Brain microvascular endothelial cell (primary cell): ENCODE measurements at regions not wholly inside any gene's neighbourhood (a gene's known extent, or its start where the extent isn't known, plus 50 kb on each side); places are given as distances from the start of the nearest gene placed in this dataset.

Experiments used
- DNase-seq: peaks from one replicate; pipeline ENCODE4 v3.0.0-alpha.2; 2020
- H3K27ac ChIP-seq: fragments of 250-450 bp; sonication (Bioruptor Pico); 2 replicates; pipeline ENCODE4 v1.5.1; 2020; ENCODE audit warnings: mild to moderate bottlenecking, moderate library complexity
- H3K27me3 ChIP-seq: fragments of 250-450 bp; sonication (Bioruptor Pico); replicated peaks from 2 replicates; pipeline ENCODE4 v1.5.1; 2020; ENCODE audit warnings: mild to moderate bottlenecking
- H3K36me3 ChIP-seq: fragments of 250-450 bp; sonication (Bioruptor Pico); replicated peaks from 2 replicates; pipeline ENCODE4 v1.5.1; 2020; ENCODE audit warnings: mild to moderate bottlenecking
- H3K4me3 ChIP-seq: 2 replicates; pipeline ENCODE4 v1.5.1; 2011; ENCODE audit warnings: low read depth, mild to moderate bottlenecking, control low read depth, low read length, moderate library complexity
- in situ Hi-C: cut with HindIII; loops from 2 replicates; pipeline ENCODE4 v1.10.0; 2017; ENCODE audit warnings: low sequenced_read_pairs, low pct_ligation_motif_present
- TF ChIP-seq, protein P1 (sequence below): IDR thresholded peaks from 2 replicates; pipeline ENCODE4 v1.5.1; 2011; ENCODE audit warnings: low read depth, mild to moderate bottlenecking, moderate library complexity, low read length, control low read depth, inconsistent platforms; ENCODE audit errors: missing control alignments

DNA sequence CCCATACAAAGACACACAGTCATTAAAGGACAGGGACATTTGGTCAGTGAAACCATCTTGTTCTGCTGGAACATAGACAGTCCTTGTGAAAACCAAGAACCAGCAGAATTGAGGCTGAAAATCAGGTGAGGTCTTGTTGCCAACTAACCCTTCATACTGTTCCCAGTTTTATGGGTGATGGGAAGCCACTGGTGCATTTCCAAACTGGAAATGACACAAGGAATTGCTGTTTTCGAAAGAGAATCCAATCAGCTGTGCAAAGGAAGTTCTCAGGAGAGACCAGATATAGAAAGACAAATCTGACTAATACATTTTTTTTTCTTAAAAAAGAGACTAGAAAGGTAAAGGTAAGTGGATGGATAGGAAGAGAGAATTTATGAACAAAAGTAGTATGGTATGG, 948.2 kb downstream of the TSN start:
- H3K36me3 ChIP-seq: no peaks in the 10 kb centered on the region
- TF ChIP-seq, protein P1, sequence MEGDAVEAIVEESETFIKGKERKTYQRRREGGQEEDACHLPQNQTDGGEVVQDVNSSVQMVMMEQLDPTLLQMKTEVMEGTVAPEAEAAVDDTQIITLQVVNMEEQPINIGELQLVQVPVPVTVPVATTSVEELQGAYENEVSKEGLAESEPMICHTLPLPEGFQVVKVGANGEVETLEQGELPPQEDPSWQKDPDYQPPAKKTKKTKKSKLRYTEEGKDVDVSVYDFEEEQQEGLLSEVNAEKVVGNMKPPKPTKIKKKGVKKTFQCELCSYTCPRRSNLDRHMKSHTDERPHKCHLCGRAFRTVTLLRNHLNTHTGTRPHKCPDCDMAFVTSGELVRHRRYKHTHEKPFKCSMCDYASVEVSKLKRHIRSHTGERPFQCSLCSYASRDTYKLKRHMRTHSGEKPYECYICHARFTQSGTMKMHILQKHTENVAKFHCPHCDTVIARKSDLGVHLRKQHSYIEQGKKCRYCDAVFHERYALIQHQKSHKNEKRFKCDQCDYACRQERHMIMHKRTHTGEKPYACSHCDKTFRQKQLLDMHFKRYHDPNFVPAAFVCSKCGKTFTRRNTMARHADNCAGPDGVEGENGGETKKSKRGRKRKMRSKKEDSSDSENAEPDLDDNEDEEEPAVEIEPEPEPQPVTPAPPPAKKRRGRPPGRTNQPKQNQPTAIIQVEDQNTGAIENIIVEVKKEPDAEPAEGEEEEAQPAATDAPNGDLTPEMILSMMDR: no peak
- DNase-seq: no peak
- in situ Hi-C loops: no loop called here
- H3K27ac ChIP-seq: no peak overlapping the region
- H3K4me3 ChIP-seq: no peak overlapping the region
- no peaks in the 10 kb centered on the region for H3K27me3 ChIP-seq

DNA sequence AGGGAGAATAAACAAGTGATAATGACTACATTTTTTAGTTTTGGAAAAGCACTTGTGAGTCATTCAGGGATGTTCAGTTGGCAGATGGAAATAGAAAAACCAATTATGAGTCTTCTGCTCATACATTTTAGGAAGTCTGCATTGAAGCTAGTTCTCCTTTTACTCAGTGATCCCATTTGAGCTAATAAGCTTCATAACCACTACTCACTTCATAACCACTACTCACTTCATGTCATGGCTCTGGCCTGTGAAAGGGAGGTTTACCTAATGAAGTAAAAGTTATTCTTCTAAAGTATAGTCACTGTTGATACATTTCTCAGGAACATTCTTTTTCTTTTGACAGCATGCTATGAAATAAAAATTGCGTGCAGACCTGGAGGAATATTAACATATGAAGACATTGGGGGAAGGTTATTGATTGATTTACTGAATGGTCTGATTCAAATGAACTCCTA, 948.7 kb downstream of the TSN start:
- DNase-seq: no peak
- Histone ChIP-seq H3K27me3 (no peaks in the 10 kb centered on the region), H3K27ac (no peak overlapping the region), H3K4me3 (no peak overlapping the region), H3K36me3 (no peaks in the 10 kb centered on the region)
- TF ChIP-seq, protein P1: no peak
- in situ Hi-C loops: no loop called here

DNA sequence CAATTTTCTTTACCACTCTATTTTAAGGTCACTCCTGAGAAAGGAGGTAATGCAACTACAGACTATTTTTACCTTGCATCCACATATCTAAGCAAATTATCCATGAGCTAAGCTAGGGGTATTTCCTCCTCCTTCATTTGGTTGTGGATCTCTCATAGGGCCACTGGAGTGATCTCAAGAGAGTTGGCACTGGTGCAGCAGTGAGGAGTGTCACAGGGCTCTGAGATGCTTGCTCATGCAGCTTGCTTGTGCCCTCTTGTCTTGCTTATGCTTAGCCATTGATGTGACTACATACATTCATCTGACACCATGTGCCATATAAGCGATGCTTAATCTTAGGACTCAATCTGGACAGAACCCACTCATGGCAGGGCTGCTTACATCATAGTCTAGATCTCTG, 950.3 kb downstream of the TSN start:
- TF ChIP-seq, protein P1: no peak
- no peak overlapping the region for H3K27ac ChIP-seq
- in situ Hi-C loops: no loop called here
- H3K4me3 ChIP-seq: no peak overlapping the region
- H3K36me3 ChIP-seq: no peaks in the 10 kb centered on the region
- DNase-seq: no peak
- no peaks in the 10 kb centered on the region for H3K27me3 ChIP-seq

DNA sequence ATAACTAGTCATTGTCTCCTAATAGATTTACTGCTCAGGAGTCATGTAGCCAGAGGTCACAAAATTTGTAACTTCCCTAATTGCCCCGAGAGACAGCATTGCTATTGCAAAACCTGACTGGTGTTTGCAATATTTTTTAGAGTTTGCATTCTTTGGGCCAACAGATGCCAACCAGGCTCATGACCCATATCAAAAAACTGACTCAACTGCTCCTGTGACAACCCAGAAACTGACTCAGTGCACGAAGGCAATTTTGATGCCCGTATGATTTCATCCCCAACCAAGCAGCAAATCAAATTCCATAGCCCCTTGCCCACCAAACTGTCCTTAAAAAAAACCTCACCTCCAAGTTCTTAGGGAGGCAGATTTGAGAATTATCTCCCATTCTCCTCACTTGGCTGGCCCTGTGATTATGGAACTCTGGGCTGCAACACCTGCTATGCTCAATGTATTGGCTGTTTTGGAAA, 951.3 kb downstream of the TSN start:
- Histone ChIP-seq H3K27ac (no peak overlapping the region), H3K36me3 (no peaks in the 10 kb centered on the region), H3K27me3 (no peaks in the 10 kb centered on the region), H3K4me3 (no peak overlapping the region)
- in situ Hi-C loops: no loop called here
- no peak for DNase-seq
- TF ChIP-seq, protein P1: no peak

DNA sequence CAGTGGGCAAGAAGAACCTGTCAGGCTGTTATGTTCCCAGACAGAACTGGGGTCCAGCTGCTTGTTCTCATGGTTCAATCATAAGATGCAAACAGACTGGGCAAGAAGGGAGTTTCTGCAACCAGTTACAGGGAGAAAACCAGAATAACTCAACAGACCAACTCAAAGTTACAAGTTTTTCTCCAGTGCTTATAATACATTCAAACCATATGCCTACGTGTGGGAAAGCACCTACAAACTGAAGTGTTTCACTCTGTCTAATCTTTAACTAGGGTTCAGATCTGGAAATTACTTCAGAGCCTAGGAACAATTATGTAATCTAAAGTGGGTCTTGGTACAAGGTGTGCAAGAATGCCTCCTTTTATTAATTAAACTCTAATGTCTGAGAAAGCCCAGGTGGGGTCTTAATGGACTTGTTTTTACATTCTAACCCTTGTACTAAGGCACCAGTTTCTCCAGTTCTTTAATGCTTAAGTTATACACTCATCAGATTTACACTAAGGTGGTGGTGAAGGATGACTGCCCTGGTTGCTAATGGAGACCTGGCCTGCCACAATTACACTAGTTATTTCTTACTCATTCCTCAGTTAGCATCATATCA, 951.9 kb downstream of the TSN start:
- H3K4me3 ChIP-seq: no peak overlapping the region
- H3K27me3 ChIP-seq: no peaks in the 10 kb centered on the region
- TF ChIP-seq, protein P1: no peak
- H3K27ac ChIP-seq: no peak overlapping the region
- in situ Hi-C loops: no loop called here
- DNase-seq: no peak
- H3K36me3 ChIP-seq: no peaks in the 10 kb centered on the region

DNA sequence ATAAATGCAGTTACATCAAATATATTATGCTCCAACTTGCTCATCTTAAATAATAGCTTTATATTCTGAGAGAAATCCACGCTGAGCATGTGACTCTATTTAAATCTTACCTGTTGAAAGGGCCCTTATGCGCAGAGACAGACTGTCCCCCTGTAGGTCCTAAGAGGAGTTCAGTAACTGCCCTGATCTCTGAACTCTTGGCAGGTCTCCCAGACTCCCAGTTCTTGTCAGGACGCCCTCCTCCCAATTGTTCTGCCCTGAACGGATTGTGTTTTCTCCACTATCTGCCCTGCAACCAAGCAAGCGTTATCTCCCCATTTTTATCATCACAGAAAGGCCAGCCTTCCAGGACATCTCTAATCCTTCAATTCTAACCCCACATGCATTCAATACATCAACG, 954.6 kb downstream of the TSN start:
- H3K36me3 ChIP-seq: no peaks in the 10 kb centered on the region

More for the DNA sequence above, 954.6 kb downstream of the TSN start:
- no peak for DNase-seq
- Histone ChIP-seq H3K4me3 (no peak overlapping the region), H3K27ac (no peak overlapping the region), H3K27me3 (no peaks in the 10 kb centered on the region)
- in situ Hi-C loops: no loop called here
- TF ChIP-seq, protein P1: no peak
